GM19455 (cell line): ENCODE measurements at regions not wholly inside any gene's neighbourhood (a gene's known extent, or its start where the extent isn't known, plus 50 kb on each side); places are given as distances from the start of the nearest gene placed in this dataset.
A peak's percentile ranks its signal among the peaks of the same experiment; 100 is the strongest.
"Not testable (repeated sequence)": the region's sequence is repeated elsewhere in the genome, so short reads cannot be mapped to it uniquely, and the experiment has no call there.

Experiments used
- ATAC-seq: cut with Tn5 transposase; IDR thresholded peaks from one replicate; pipeline ENCODE4 v1.9.1; 2021; ENCODE audit not compliant: unreplicated experiment

DNA sequence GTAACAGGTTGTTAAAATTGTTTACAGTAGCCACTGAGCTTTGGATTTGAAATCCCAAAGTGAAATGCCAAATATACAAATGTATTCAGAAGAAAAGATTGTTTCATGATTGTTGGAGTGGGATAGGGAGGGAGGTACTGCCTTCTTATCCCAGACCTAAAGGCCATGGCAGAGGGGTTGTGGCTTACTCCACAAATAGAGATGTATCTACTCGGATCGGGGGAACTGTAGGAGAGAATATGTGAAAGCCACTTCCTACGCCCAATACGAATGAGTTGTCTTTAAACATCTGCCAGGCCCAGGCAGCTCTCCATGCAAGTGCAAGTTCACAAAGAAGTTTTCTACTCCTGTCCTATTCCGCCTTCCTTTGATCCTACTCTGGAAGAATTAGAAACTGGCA lies 150.2 kb upstream of the PRSS12 start:
- ATAC-seq, result not testable (repeated sequence)

GRCh38 chr4:118504927-118505326 lies 152.1 kb upstream of the PRSS12 start:
- not testable (repeated sequence) for ATAC-seq

- not testable (repeated sequence) for ATAC-seq
These were observed 152.7 kb upstream of the PRSS12 start for GRCh38 chr4:118505491-118505890.

DNA sequence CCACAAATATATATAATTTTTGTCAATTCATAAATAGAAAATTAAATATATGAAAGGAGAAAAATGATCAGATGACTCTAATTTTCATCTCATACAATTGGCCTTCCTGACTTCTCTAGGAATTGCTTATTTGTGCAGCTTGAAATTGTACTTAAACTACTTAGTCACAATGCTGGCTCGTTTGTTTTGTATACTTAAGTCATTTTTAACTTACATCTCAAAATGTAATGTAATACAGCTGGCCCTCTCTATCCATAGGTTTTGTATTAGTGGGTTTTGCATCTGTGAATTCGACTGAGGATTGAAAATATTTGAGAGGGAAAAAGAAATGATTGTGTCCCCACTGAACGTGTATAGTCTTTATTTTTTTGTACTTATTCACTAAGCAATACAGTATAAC lies 160.1 kb upstream of the PRSS12 start:
- not testable (repeated sequence) for ATAC-seq

DNA sequence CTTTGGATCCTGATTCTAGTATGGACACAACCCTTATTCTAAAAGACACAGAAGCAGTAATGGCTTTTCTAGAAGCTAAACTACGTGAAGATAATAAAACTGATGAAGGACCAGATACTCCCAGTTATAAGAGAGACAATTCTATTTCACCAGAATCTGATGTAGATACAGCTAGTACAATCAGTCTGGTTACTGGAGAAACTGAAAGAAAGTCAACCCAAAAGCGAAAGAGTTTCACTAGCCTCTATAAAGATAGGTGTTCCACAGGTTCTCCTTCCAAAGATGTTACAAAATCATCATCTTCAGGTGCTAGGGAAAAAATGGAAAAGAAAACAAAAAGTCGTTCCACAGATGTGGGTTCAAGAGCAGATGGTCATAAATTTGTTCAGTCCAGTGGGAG lies 161.5 kb upstream of the PRSS12 start:
- ATAC-seq, result not testable (repeated sequence)

DNA sequence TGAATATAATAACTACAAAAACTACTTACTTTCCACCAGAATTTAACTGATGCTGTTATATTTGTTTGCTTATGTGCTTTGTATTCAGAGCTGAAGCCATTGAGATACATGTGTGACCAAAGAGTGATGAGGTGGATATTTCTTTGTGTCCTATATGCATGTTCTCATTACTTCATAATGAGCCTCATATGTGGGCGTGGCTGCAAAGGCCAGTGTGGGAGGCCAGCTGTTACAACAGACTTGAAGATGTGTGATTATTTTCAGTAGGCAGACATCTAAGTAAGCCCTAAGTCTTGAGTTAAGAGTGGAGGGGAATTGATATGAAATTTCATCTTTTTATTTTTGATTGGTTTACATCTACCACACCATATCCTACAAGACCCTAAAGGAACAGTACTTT lies 163.3 kb upstream of the PRSS12 start:
- not testable (repeated sequence) for ATAC-seq

- not testable (repeated sequence) for ATAC-seq
These were observed 155.1 kb upstream of the METTL14 start for GRCh38 chr4:118530107-118530506.

- not testable (repeated sequence) for ATAC-seq
These were observed 153.2 kb upstream of the METTL14 start for GRCh38 chr4:118531947-118532346.

GRCh38 chr4:118535788-118536187 lies 149.4 kb upstream of the METTL14 start:
- ATAC-seq, result not testable (repeated sequence)

DNA sequence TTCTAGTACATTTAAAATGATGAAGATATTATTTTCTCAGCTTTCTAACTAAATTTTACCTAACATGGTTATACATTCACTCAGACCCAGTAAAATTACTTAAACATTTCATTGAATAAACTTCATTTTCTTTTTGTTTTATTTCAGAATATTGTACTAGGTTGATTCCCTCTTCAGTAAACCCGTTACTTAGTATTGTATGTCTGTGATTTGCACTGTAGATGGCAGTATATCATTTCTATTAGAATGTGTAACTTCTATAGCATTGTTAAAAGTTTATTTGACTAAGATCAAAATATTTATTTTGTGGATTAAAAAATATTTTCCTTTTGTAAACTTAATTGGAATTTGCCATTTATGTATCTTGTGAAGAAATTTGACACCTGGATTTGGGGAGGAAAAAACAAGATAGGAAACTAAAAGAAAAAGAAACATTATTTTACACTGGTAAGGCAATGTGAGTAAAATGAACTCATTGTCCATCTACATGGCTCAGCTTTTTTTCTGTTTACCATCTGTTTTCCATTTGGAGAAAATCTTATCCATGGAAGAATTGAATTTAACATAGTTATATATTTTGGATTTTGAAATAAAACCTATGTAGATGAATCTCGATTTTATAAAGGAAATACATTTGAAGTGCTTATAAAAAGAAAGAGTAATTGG lies 145.6 kb upstream of the METTL14 start:
- ATAC-seq, result not testable (repeated sequence)

GRCh38 chr4:118556576-118556975 lies 128.6 kb upstream of the METTL14 start:
- ATAC-seq, result not testable (repeated sequence)

DNA sequence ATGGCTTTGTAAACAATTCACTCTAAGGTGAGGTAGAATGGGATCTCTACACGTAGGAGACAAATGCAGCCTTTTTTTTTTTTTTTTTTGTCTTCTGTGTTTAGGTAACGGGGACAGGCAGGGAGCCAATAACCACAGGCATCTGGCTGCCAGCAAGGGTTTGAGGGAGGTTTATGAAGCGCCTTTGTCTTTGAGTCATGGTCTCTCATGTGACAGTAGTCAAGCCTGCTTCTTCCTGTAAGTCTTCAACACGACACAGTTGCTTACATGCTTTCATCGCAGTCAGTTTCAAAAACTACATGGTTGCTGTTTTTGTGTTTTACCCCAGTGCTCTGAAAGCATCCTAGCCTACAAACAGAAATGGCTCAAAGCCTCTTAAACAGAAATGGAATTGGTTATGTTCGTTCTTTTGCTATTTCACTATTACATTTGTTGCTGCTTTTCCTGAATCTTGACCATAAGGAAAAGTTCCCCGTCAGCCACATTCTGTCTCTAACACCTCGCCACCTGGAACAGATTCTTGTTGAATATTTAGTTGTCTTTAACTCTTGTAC lies 127.8 kb upstream of the METTL14 start:
- ATAC-seq, result no peak

GRCh38 chr4:118558188-118558587 lies 127.0 kb upstream of the METTL14 start:
- not testable (repeated sequence) for ATAC-seq

- not testable (repeated sequence) for ATAC-seq
These were observed 123.6 kb upstream of the METTL14 start for GRCh38 chr4:118561559-118561958.

DNA sequence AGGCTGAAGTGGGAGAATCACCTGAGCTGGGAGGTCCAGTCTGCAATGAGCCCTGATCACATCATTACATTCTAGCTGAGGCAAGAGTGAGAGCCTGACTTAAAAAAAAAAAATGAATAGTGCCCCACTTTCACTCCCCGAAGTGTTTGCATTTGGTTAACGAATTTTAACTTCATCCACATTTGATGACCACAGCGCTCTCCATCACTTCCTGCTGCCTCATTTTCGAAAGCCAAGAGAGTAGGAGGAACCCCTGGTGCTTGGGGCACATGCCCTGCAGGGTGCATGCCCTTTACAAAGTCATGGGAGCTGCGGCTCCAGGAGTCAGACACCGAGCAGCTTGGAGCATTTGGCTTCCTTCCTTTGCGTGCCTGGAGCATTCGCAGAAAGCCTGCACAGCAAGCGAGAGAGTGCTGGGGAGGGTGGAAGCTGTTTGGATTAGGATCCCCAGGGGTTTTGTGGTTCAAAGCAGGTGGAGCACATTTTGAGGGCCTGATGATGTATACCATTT lies 119.1 kb upstream of the METTL14 start:
- peak; percentile 62 for ATAC-seq

DNA sequence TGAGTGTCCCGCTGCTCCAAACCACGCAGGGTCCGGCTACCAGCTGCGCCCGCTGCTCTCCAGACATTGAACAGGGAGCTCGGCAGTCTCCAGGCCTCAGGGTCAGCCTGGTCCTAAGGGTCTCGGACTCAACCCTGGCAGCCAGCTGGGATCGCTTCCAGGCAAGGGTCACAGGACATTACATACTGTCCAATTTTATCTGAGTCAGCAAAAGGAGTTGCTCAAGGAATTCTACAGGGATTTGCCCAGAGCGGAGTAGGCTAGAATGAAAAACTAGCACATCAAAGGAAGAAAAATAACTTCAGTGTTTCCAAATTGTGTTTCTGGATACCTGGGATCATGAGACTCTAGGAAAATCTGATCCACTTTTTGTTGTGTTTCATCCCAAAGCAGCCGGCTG lies 112.2 kb upstream of the METTL14 start:
- not testable (repeated sequence) for ATAC-seq

DNA sequence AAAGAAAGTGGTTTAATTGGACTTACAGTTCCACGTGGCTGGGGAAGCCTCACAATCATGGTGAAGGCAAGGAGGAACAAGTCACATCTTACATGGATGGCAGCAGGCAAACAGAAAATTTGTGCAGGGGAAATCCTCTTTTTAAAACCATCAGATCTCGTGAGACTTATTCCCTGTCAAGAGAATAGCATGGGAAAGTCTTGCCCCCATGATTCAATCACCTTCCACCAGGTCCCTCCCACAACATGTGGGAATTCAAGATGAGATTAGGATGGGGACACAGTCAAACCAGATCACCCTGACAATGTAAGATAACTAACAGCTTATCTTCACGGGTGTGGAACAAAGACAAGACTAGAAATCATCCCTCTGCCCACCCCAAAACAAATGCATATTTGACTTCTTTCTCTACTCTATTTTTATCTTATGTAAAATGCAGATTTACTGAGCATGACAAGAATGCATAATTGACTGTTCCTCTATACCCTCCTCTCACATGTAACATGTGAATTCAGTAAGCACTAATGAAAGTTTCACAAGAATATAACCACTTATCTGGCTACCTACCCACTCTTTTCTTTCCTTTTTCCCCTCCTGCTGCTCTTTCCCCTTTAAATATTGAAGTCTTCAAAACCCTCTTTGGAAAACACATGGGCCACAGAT lies 110.8 kb upstream of the METTL14 start:
- not testable (repeated sequence) for ATAC-seq

- ATAC-seq, result not testable (repeated sequence)
These were observed 110.1 kb upstream of the METTL14 start for GRCh38 chr4:118575057-118575456.

DNA sequence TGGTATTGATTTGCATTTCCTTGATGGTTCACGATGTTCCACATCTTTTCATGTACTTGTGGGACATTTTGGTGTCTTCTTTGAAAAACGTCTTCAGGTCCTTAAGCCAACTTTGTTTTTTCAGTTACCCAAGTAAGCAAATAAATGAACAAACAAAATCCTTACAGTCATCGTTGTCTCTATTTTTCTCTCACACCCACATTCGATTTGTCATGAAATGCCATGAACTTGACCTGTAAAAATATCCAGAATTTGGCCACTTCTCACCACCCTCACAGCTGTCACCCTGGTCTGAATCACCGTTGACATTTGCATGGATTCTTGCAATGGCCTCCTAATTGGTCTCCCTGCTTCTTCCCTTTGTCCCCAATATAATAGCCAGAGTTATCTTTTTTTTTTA lies 109.5 kb upstream of the METTL14 start:
- ATAC-seq, result not testable (repeated sequence)

DNA sequence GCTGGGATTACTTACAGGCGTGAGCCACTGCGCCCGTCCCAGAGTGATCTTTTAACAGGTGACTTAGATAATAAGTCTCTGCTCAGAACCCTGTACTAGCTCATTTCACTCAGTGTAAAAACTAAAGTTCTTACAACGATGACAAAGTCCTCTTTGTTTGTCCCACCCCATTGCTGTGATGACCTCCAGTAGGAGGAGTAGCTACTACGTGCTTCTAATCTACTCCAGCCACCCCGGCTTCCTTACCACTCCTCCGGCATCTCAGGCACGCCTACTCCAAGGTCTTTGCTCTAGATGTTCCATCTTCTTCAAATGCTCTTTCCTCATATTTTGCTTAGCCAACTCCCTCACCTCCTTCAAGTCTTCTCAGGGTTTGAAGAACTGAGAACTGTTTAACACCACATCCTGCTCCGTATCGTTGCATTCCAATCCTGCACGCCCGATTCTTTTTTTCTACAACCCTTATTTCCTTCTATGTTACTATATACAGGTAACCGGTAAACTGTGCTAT lies 108.4 kb upstream of the METTL14 start:
- not testable (repeated sequence) for ATAC-seq

GRCh38 chr4:118585015-118585414 lies 100.2 kb upstream of the METTL14 start:
- no peak for ATAC-seq

DNA sequence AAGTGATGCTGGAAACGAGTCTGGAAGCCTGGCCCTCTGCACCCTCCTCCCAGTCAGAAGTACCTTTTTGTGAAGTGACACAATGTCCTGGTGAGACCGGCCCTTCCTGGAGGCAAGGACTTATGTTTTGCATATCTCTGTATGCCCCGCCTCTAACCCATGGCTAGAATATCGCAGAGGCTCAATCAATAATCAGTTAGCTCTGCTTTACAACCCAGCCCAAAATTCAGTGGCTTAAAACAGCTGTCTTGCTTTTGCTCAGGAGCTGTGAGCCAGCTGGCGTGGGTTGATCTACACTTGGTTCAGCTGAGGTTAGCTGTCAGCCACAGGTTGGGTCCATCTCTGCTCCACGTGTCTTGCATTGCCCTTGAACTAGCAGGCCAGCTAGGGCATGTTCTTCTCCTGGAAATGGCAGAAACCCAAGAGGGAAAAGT lies 98.8 kb upstream of the METTL14 start:
- ATAC-seq, result no peak
